ENCODE measurements at regions not wholly inside any gene's neighbourhood (a gene's known extent, or its start where the extent isn't known, plus 50 kb on each side); places are given as distances from the start of the nearest gene placed in this dataset.
A peak's percentile ranks its signal among the peaks of the same experiment; 100 is the strongest.

DNA sequence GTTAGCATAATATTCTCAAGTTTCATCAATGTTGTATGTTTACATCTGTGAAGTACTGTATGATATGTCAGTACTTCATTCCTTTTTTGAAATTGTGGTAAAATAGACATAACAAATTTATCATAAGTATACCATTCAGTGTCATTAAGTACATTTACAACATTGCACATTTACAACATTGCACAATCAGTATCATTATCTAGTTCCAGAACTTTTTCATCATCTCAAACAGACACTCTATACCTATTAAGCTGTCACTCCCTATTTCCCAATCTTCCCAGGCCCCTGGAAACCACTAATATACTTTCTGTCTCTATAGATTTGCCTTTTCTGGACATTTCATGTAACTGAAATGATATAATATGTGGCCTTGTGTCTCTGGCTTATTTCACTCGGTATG, 75.1 kb upstream of the ATG10 start:
- Histone ChIP-seq H4K20me1 (ENCODE audit: insufficient read depth, low read length) (no peaks in the 10 kb centered on the region), H3K27me3 (ENCODE audit: control insufficient read depth in 1 of 2, insufficient read depth in 2 of 2, low read length in 2 of 2) (no peaks in the 10 kb centered on the region), H3K9me3 (ENCODE audit: low read length) (no peaks in the 10 kb centered on the region), H3K4me2 (ENCODE audit: low read depth, low read length) (no peak overlapping the region), H3K4me1 (ENCODE audit: insufficient read depth, low read length) (no peaks in the 10 kb centered on the region), H2AFZ (ENCODE audit: low read length) (no peak overlapping the region), H3K4me3 (replicated peaks in 1 of 3; ENCODE audit: insufficient read depth in 1 of 3, low read depth in 2 of 3, low read length in 3 of 3) (no peak overlapping the region), H3K79me2 (ENCODE audit: insufficient read depth, low read length) (no peaks in the 10 kb centered on the region), H3K36me3 (replicated peaks in 1 of 2; ENCODE audit: control insufficient read depth in 1 of 2, insufficient read depth in 2 of 2, low read length in 2 of 2) (no peaks in the 10 kb centered on the region), H3K9ac (ENCODE audit: insufficient read depth, low read depth, low read length) (no peak overlapping the region), H3K27ac (ENCODE audit: extremely low read length, insufficient read depth, low read length) (no peak overlapping the region)
- intact Hi-C loops (cut with micrococcal nuclease; ENCODE audit: unreplicated experiment) (no loop called here), in situ Hi-C loops (cut with HindIII; ENCODE audit: extremely low pct_ligation_motif_present, low pct_unique_long_range_greater_than_20kb) (no loop called here)
- TF ChIP-seq CEBPB (IDR thresholded peaks at IDR 0.05; ENCODE audit: borderline replicate concordance, low read depth, low read length): peak; percentile 54; the same call in 1 of the 2 replicates
- TF ChIP-seq, protein P1, sequence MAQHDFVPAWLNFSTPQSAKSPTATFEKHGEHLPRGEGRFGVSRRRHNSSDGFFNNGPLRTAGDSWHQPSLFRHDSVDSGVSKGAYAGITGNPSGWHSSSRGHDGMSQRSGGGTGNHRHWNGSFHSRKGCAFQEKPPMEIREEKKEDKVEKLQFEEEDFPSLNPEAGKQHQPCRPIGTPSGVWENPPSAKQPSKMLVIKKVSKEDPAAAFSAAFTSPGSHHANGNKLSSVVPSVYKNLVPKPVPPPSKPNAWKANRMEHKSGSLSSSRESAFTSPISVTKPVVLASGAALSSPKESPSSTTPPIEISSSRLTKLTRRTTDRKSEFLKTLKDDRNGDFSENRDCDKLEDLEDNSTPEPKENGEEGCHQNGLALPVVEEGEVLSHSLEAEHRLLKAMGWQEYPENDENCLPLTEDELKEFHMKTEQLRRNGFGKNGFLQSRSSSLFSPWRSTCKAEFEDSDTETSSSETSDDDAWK (CRISPR knock-in tag; IDR thresholded peaks at IDR 0.05): no peak
- BruUV-seq (replicated peaks): no TSS peak
- ATAC-seq: no peak
- no peak for DNase-seq (ENCODE audit: low spot score)
- CTCF ChIA-PET (ENCODE audit: low intra/inter-chr PET ratio, low total read pairs): no interaction called here
- WGBS (ENCODE audit: low lambda C conversion rate): 0% methylated on average over 1 of the region's 1 CpG
- FAIRE-seq: no peak
- POLR2A ChIA-PET: no interaction called here

DNA sequence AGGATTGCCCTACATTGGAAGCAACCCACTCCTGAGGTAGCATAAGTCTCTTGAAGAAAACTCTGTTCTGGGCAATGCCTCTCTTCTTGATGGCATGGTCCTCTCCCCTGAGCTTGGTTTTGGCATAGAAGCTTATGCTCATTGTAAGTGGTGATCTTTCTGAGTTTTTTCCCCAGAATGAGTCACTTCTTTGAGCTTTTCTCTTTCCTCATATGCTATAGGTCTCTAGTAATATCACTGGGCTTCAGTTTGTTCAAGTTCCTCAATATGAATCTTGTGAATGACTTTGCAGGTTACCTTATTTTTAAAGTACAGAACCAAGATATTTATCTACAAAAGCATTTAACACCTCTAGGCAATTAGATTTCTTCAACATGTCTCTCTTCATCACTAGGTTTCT, 76.5 kb upstream of the ATG10 start:
- FAIRE-seq: no peak
- no peak for ATAC-seq
- no peaks in the 10 kb centered on the region for H3K27me3 ChIP-seq (ENCODE audit: control insufficient read depth in 1 of 2, insufficient read depth in 2 of 2, low read length in 2 of 2)
- H3K36me3 ChIP-seq (replicated peaks in 1 of 2; ENCODE audit: control insufficient read depth in 1 of 2, insufficient read depth in 2 of 2, low read length in 2 of 2): no peaks in the 10 kb centered on the region
- H3K9ac ChIP-seq (ENCODE audit: insufficient read depth, low read depth, low read length): no peak overlapping the region
- no peak overlapping the region for H3K27ac ChIP-seq (ENCODE audit: extremely low read length, insufficient read depth, low read length)
- H3K4me1 ChIP-seq (ENCODE audit: insufficient read depth, low read length): no peaks in the 10 kb centered on the region
- no peak overlapping the region for H3K4me3 ChIP-seq (replicated peaks in 1 of 3; ENCODE audit: insufficient read depth in 1 of 3, low read depth in 2 of 3, low read length in 3 of 3)
- H4K20me1 ChIP-seq (ENCODE audit: insufficient read depth, low read length): no peaks in the 10 kb centered on the region
- H3K4me2 ChIP-seq (ENCODE audit: low read depth, low read length): no peak overlapping the region
- POLR2A ChIA-PET: no interaction called here
- intact Hi-C loops (cut with micrococcal nuclease; ENCODE audit: unreplicated experiment): no loop called here
- no peaks in the 10 kb centered on the region for H3K79me2 ChIP-seq (ENCODE audit: insufficient read depth, low read length)
- 0 out of 2 replicates have a peak, but pooled peaks cover 7% of the 10 kb centered on the region for H3K9me3 ChIP-seq (ENCODE audit: low read length)
- DNase-seq (ENCODE audit: low spot score): no peak
- BruUV-seq (replicated peaks): no TSS peak
- in situ Hi-C loops (cut with HindIII; ENCODE audit: extremely low pct_ligation_motif_present, low pct_unique_long_range_greater_than_20kb): no loop called here
- H2AFZ ChIP-seq (ENCODE audit: low read length): no peak overlapping the region
- CTCF ChIA-PET (ENCODE audit: low intra/inter-chr PET ratio, low total read pairs): no interaction called here
- TF ChIP-seq ZNF883 (CRISPR knock-in tag; IDR thresholded peaks at IDR 0.05; ENCODE audit: not compliant biosample characterization) (no peak), ZNF121 (CRISPR knock-in tag; IDR thresholded peaks at IDR 0.05) (no peak), ZNF101 (CRISPR knock-in tag; IDR thresholded peaks at IDR 0.05; ENCODE audit: borderline replicate concordance, low read depth) (no peak), ZNF891 (CRISPR knock-in tag; IDR thresholded peaks at IDR 0.05) (no peak), ZNF496 (CRISPR knock-in tag; IDR thresholded peaks at IDR 0.05; ENCODE audit: insufficient replicate concordance) (no peak), BHLHE40 (IDR thresholded peaks at IDR 0.05; ENCODE audit: low read length) (no peak)
- TF ChIP-seq, protein P2, sequence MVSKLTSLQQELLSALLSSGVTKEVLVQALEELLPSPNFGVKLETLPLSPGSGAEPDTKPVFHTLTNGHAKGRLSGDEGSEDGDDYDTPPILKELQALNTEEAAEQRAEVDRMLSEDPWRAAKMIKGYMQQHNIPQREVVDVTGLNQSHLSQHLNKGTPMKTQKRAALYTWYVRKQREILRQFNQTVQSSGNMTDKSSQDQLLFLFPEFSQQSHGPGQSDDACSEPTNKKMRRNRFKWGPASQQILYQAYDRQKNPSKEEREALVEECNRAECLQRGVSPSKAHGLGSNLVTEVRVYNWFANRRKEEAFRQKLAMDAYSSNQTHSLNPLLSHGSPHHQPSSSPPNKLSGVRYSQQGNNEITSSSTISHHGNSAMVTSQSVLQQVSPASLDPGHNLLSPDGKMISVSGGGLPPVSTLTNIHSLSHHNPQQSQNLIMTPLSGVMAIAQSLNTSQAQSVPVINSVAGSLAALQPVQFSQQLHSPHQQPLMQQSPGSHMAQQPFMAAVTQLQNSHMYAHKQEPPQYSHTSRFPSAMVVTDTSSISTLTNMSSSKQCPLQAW (CRISPR knock-in tag; IDR thresholded peaks at IDR 0.05): no peak
- TF ChIP-seq, protein P3, sequence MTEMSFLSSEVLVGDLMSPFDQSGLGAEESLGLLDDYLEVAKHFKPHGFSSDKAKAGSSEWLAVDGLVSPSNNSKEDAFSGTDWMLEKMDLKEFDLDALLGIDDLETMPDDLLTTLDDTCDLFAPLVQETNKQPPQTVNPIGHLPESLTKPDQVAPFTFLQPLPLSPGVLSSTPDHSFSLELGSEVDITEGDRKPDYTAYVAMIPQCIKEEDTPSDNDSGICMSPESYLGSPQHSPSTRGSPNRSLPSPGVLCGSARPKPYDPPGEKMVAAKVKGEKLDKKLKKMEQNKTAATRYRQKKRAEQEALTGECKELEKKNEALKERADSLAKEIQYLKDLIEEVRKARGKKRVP (CRISPR knock-in tag; IDR thresholded peaks at IDR 0.05): no peak

All from HepG2 (cell line).